IMR-90 (cell line): ENCODE measurements at regions not wholly inside any gene's neighbourhood (a gene's known extent, or its start where the extent isn't known, plus 50 kb on each side); places are given as distances from the start of the nearest gene placed in this dataset.

Source experiments
- CHD1 ChIP-seq: IDR thresholded peaks from 2 replicates; pipeline ENCODE4 v1.6.1; 2012; ENCODE audit warnings: low read depth, low read length, improper control_type of control experiment
- MAFK ChIP-seq: IDR thresholded peaks from 2 replicates; pipeline ENCODE4 v1.6.1; 2012; ENCODE audit warnings: low read depth, low read length, improper control_type of control experiment
- NFE2L2 ChIP-seq: fragments of 150-350 bp; IDR thresholded peaks from 2 replicates; pipeline ENCODE4 v1.6.1; 2016; ENCODE audit warnings: low read depth, mild to moderate bottlenecking, low read length
- POLR2A ChIP-seq: IDR thresholded peaks from 2 replicates; pipeline ENCODE4 v1.6.1; 2012; ENCODE audit warnings: mild to moderate bottlenecking, low read depth, low read length
- RCOR1 ChIP-seq: IDR thresholded peaks from 2 replicates; pipeline ENCODE4 v1.6.1; 2012; ENCODE audit warnings: mild to moderate bottlenecking, low read length, improper control_type of control experiment; ENCODE audit not compliant: insufficient replicate concordance
- RFX5 ChIP-seq: IDR thresholded peaks from 2 replicates; pipeline ENCODE4 v1.8.0; 2012; ENCODE audit warnings: low read depth, mild to moderate bottlenecking, low read length, moderate library complexity
- TF ChIP-seq, protein P1 (sequence below): conservative IDR thresholded peaks from 2 replicates; pipeline ENCODE4 v1.5.1; 2012; ENCODE audit warnings: mild to moderate bottlenecking, low read depth, low read length, improper control_type of control experiment
- TF ChIP-seq, protein P2 (sequence below): fragments of 150-350 bp; IDR thresholded peaks from 2 replicates; pipeline ENCODE4 v1.6.1; 2017; ENCODE audit warnings: mild to moderate bottlenecking, antibody characterized with exemption, low read length, low read depth

DNA sequence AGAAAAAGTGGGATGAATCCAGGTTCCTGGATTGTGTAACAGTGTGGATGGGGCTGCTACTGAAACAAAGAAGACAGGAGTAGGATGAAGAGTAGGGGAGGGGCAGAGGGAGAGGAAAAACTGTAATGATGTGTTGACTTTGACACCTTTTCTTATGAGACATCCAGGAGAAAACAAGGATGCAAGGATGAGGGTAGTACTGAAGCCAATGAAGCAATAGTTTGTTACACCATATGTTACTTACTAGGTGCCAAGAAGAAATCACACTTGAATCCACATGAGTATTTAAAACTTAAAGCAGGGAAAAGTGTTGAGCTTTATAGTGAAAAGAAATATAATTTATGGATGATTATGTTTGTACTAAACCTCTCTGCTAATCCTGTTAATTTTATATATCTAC is 420.6 kb downstream of the ARL4A start:
- TF ChIP-seq, protein P1, sequence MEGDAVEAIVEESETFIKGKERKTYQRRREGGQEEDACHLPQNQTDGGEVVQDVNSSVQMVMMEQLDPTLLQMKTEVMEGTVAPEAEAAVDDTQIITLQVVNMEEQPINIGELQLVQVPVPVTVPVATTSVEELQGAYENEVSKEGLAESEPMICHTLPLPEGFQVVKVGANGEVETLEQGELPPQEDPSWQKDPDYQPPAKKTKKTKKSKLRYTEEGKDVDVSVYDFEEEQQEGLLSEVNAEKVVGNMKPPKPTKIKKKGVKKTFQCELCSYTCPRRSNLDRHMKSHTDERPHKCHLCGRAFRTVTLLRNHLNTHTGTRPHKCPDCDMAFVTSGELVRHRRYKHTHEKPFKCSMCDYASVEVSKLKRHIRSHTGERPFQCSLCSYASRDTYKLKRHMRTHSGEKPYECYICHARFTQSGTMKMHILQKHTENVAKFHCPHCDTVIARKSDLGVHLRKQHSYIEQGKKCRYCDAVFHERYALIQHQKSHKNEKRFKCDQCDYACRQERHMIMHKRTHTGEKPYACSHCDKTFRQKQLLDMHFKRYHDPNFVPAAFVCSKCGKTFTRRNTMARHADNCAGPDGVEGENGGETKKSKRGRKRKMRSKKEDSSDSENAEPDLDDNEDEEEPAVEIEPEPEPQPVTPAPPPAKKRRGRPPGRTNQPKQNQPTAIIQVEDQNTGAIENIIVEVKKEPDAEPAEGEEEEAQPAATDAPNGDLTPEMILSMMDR: no peak
- TF ChIP-seq RFX5: no peak
- TF ChIP-seq POLR2A: no peak
- TF ChIP-seq, protein P2, sequence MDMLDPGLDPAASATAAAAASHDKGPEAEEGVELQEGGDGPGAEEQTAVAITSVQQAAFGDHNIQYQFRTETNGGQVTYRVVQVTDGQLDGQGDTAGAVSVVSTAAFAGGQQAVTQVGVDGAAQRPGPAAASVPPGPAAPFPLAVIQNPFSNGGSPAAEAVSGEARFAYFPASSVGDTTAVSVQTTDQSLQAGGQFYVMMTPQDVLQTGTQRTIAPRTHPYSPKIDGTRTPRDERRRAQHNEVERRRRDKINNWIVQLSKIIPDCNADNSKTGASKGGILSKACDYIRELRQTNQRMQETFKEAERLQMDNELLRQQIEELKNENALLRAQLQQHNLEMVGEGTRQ: no peak
- no peak for TF ChIP-seq MAFK
- no peak for TF ChIP-seq NFE2L2
- no peak for TF ChIP-seq CHD1
- TF ChIP-seq RCOR1: no peak
